ENCODE measurements at regions not wholly inside any gene's neighbourhood (a gene's known extent, or its start where the extent isn't known, plus 50 kb on each side); places are given as distances from the start of the nearest gene placed in this dataset.
"Not testable (repeated sequence)": the region's sequence is repeated elsewhere in the genome, so short reads cannot be mapped to it uniquely, and the experiment has no call there.

DNA sequence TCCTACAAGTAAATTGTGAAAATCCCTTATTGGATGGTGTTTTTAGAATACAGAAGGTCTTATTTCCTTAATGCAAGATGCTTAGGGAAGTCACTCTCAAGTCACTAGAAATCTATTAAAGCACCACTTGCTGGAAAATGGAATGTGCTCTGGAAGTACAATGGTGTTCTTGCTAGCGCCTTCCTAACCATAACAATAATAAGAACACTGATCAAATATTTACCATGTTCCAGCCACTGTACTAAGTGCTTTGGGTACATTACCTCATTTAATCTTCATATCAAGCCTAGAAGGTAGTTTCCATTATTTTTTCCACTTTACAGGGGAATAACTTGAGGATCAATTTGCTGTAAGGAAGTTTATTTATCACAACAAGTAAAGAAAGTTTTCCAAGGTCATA is 75.1 kb downstream of the FAM72B start:
- not testable (repeated sequence) for H3K27me3 Mint-ChIP-seq (ENCODE audit: low read depth); H3K9ac ChIP-seq (ENCODE audit: extremely low read depth, insufficient read length, low read length); H2BK20ac ChIP-seq (ENCODE audit: low read depth, low read length, poor library complexity, severe bottlenecking); H3K4me1 Mint-ChIP-seq; DNase-seq; H4K20me1 ChIP-seq (ENCODE audit: control insufficient read depth, insufficient read depth, insufficient read length); H3K4me2 ChIP-seq (ENCODE audit: insufficient read depth, insufficient read length, low read length); H3K56ac ChIP-seq (ENCODE audit: insufficient read length, low read depth, low read length); H3T11ph ChIP-seq (ENCODE audit: low read length); H2BK120ac ChIP-seq (ENCODE audit: low read depth, low read length, poor library complexity, severe bottlenecking); H3K27me3 ChIP-seq (ENCODE audit: insufficient read depth, low read length); H3K14ac ChIP-seq (ENCODE audit: insufficient read depth, low read length); H3K4ac ChIP-seq (ENCODE audit: low read depth, low read length); H3K79me2 ChIP-seq (ENCODE audit: insufficient read depth, low read length); H3K23ac ChIP-seq (ENCODE audit: insufficient read length, low read depth, low read length); H3K27ac ChIP-seq (ENCODE audit: insufficient read length, low read depth, low read length); H3K79me1 ChIP-seq (ENCODE audit: insufficient read depth, low read depth, low read length, poor library complexity, severe bottlenecking); H3K27ac Mint-ChIP-seq; H3K9me3 Mint-ChIP-seq; H2BK15ac ChIP-seq (ENCODE audit: low read depth, low read length); H3K4me3 Mint-ChIP-seq; H2BK12ac ChIP-seq (ENCODE audit: insufficient read length, low read depth, low read length); H4K5ac ChIP-seq (ENCODE audit: insufficient read length, low read depth, low read length); H3K36me3 Mint-ChIP-seq (ENCODE audit: insufficient read depth in 1 of 3, low read depth in 3 of 3); H2AFZ ChIP-seq (ENCODE audit: low read length); H3K9me3 ChIP-seq (ENCODE audit: control insufficient read depth, low read depth, low read length); H4K8ac ChIP-seq (replicated peaks; ENCODE audit: insufficient read length, low read depth, low read length); H2AK5ac ChIP-seq (ENCODE audit: insufficient read length, low read length); H4K91ac ChIP-seq (ENCODE audit: insufficient read length, low read depth, low read length); H3K18ac ChIP-seq (ENCODE audit: insufficient read length, low read depth, low read length); H3K23me2 ChIP-seq (ENCODE audit: insufficient read length, low read depth, low read length, poor library complexity, severe bottlenecking); H2BK5ac ChIP-seq (ENCODE audit: insufficient read length, low read length); H3K4me1 ChIP-seq (ENCODE audit: insufficient read depth, low read length)
- WGBS (ENCODE audit: extremely low coverage, insufficient read length, low lambda C conversion rate): no CpG with 5 or more reads among the region's 1 CpG

DNA sequence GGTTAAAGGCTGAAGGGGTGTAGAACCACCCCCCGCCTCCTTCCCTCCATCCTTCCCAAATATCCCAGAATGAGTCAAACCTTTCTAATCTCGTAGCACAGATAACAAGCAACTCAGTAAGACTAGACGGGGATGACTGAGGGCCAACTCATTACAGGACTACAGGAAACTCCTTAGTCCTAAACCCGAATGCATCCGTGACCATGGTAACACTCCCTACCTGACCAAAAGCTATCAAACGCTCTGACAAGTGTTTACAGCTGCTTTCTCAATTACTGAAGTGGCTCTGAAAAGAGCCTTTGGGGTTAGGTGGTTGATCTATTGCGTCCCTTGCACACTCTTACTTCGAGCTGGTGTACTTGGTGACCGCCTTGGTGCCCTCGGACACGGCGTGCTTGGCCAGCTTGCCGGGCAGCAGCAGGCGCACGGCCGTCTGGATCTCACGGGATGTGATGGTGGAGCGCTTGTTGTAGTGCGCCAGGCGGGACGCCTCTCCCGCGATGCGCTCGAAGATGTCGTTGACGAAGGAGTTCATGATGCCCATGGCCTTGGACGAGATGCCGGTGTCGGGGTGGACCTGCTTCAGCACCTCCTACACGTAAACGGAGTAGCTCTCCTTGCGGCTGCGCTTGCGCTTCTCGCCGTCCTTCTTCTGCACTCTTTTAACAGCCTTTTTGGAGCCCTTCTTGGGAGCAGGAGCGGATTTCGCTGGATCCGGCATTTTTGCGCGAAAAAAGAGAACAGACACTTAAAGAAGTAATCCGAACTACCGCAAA is 67.4 kb downstream of the FAM72B start:
- H3K9me3 Mint-ChIP-seq; H3K4me3 Mint-ChIP-seq; H3K27me3 ChIP-seq (ENCODE audit: insufficient read depth, low read length); H3K4ac ChIP-seq (ENCODE audit: low read depth, low read length); H2BK15ac ChIP-seq (ENCODE audit: low read depth, low read length); H4K8ac ChIP-seq (replicated peaks; ENCODE audit: insufficient read length, low read depth, low read length); H3K79me1 ChIP-seq (ENCODE audit: insufficient read depth, low read depth, low read length, poor library complexity, severe bottlenecking); DNase-seq; H2BK120ac ChIP-seq (ENCODE audit: low read depth, low read length, poor library complexity, severe bottlenecking); H3K4me1 Mint-ChIP-seq; H2AK5ac ChIP-seq (ENCODE audit: insufficient read length, low read length); H2AFZ ChIP-seq (ENCODE audit: low read length); H2BK12ac ChIP-seq (ENCODE audit: insufficient read length, low read depth, low read length); H3T11ph ChIP-seq (ENCODE audit: low read length); H3K4me1 ChIP-seq (ENCODE audit: insufficient read depth, low read length); H3K36me3 Mint-ChIP-seq (ENCODE audit: insufficient read depth in 1 of 3, low read depth in 3 of 3); H3K79me2 ChIP-seq (ENCODE audit: insufficient read depth, low read length); H3K9ac ChIP-seq (ENCODE audit: extremely low read depth, insufficient read length, low read length); H3K27ac Mint-ChIP-seq; H3K27ac ChIP-seq (ENCODE audit: insufficient read length, low read depth, low read length); H3K18ac ChIP-seq (ENCODE audit: insufficient read length, low read depth, low read length); H3K4me2 ChIP-seq (ENCODE audit: insufficient read depth, insufficient read length, low read length); H2BK20ac ChIP-seq (ENCODE audit: low read depth, low read length, poor library complexity, severe bottlenecking); H3K9me3 ChIP-seq (ENCODE audit: control insufficient read depth, low read depth, low read length); H3K14ac ChIP-seq (ENCODE audit: insufficient read depth, low read length); H4K5ac ChIP-seq (ENCODE audit: insufficient read length, low read depth, low read length); H4K91ac ChIP-seq (ENCODE audit: insufficient read length, low read depth, low read length); H3K56ac ChIP-seq (ENCODE audit: insufficient read length, low read depth, low read length); H3K27me3 Mint-ChIP-seq (ENCODE audit: low read depth); H3K23ac ChIP-seq (ENCODE audit: insufficient read length, low read depth, low read length); H4K20me1 ChIP-seq (ENCODE audit: control insufficient read depth, insufficient read depth, insufficient read length); H3K23me2 ChIP-seq (ENCODE audit: insufficient read length, low read depth, low read length, poor library complexity, severe bottlenecking); H2BK5ac ChIP-seq (ENCODE audit: insufficient read length, low read length): not testable (repeated sequence)
- WGBS (ENCODE audit: extremely low coverage, insufficient read length, low lambda C conversion rate): no CpG with 5 or more reads among the region's 44 CpGs
